ENCODE measurements at regions not wholly inside any gene's neighbourhood (a gene's known extent, or its start where the extent isn't known, plus 50 kb on each side); places are given as distances from the start of the nearest gene placed in this dataset.

DNA sequence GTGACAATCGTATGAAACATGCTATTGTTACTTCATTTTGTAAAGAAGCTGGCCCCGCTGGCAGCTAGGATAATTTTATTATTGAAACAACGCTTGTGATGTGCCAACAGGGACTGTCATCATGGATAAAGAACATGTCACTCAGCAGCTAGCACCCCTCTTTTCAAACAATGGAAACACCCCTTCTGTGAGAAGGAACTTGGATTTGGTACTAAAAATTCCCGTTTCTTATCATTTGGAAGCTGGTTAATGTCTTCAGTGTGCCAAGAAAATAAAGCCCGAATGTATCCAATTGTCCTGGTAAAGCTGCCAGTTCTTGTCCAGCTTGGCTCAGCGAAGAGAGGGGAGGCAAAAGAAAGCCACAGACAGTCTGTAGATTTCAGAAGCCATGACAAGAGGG, 186.6 kb downstream of the PHLDA1 start (continued):
- TF ChIP-seq, protein P1, sequence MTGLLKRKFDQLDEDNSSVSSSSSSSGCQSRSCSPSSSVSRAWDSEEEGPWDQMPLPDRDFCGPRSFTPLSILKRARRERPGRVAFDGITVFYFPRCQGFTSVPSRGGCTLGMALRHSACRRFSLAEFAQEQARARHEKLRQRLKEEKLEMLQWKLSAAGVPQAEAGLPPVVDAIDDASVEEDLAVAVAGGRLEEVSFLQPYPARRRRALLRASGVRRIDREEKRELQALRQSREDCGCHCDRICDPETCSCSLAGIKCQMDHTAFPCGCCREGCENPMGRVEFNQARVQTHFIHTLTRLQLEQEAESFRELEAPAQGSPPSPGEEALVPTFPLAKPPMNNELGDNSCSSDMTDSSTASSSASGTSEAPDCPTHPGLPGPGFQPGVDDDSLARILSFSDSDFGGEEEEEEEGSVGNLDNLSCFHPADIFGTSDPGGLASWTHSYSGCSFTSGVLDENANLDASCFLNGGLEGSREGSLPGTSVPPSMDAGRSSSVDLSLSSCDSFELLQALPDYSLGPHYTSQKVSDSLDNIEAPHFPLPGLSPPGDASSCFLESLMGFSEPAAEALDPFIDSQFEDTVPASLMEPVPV (CRISPR knock-in tag; IDR thresholded peaks at IDR 0.05) = no peak
- no peak for TF ChIP-seq KDM4B (CRISPR knock-in tag; IDR thresholded peaks at IDR 0.05)
- TF ChIP-seq WIZ (CRISPR knock-in tag; IDR thresholded peaks at IDR 0.05) = no peak

- in situ Hi-C loops (cut with HindIII; ENCODE audit: extremely low pct_ligation_motif_present, low pct_unique_long_range_greater_than_20kb) (no loop called here), intact Hi-C loops (cut with micrococcal nuclease; ENCODE audit: unreplicated experiment) (no loop called here)
- no peaks in the 10 kb centered on the region for H4K20me1 ChIP-seq (ENCODE audit: insufficient read depth, low read length)
- no peak overlapping the region for H3K4me2 ChIP-seq (ENCODE audit: low read depth, low read length)
- no peak for ATAC-seq
- 73% methylated on average over 10 of the region's 10 CpGs for WGBS (ENCODE audit: low lambda C conversion rate)
- no peaks in the 10 kb centered on the region for H3K27me3 ChIP-seq (ENCODE audit: control insufficient read depth in 1 of 2, insufficient read depth in 2 of 2, low read length in 2 of 2)
- no peaks in the 10 kb centered on the region for H3K79me2 ChIP-seq (ENCODE audit: insufficient read depth, low read length)
- no peaks in the 10 kb centered on the region for H3K36me3 ChIP-seq (replicated peaks in 1 of 2; ENCODE audit: control insufficient read depth in 1 of 2, insufficient read depth in 2 of 2, low read length in 2 of 2)
- peaks cover 8% of the 10 kb centered on the region for H3K9me3 ChIP-seq (ENCODE audit: low read length)
- ChIA-PET CTCF (ENCODE audit: low intra/inter-chr PET ratio, low total read pairs) (no interaction called here), POLR2A (no interaction called here)
- no peak overlapping the region for H3K9ac ChIP-seq (ENCODE audit: insufficient read depth, low read depth, low read length)
- DNase-seq (ENCODE audit: low spot score) = no peak
- TF ChIP-seq EED (CRISPR knock-in tag; IDR thresholded peaks at IDR 0.05) = no peak
- TF ChIP-seq MLLT10 (CRISPR knock-in tag; IDR thresholded peaks at IDR 0.05) = no peak
- no peak for TF ChIP-seq PHF20 (CRISPR knock-in tag; IDR thresholded peaks at IDR 0.05)
- TF ChIP-seq, protein P2, sequence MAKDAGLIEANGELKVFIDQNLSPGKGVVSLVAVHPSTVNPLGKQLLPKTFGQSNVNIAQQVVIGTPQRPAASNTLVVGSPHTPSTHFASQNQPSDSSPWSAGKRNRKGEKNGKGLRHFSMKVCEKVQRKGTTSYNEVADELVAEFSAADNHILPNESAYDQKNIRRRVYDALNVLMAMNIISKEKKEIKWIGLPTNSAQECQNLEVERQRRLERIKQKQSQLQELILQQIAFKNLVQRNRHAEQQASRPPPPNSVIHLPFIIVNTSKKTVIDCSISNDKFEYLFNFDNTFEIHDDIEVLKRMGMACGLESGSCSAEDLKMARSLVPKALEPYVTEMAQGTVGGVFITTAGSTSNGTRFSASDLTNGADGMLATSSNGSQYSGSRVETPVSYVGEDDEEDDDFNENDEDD (CRISPR knock-in tag; IDR thresholded peaks at IDR 0.05; ENCODE audit: borderline replicate concordance) = no peak
- TF ChIP-seq ZNF737 (CRISPR knock-in tag; IDR thresholded peaks at IDR 0.05; ENCODE audit: borderline replicate concordance) = no peak
- no peak for TF ChIP-seq JUNB (CRISPR knock-in tag; IDR thresholded peaks at IDR 0.05; ENCODE audit: borderline replicate concordance)
- TF ChIP-seq EP300 (IDR thresholded peaks at IDR 0.05; ENCODE audit: low read depth in 2 of 2, low read length in 2 of 2) = no peak
- TF ChIP-seq EP300 (CRISPR knock-in tag; IDR thresholded peaks at IDR 0.05; ENCODE audit: borderline replicate concordance) = no peak
- TF ChIP-seq ARNT (IDR thresholded peaks at IDR 0.05) = no peak
- no peak for TF ChIP-seq GMEB2 (CRISPR knock-in tag; IDR thresholded peaks at IDR 0.05; ENCODE audit: low read depth)
- TF ChIP-seq SIX1 (CRISPR knock-in tag; IDR thresholded peaks at IDR 0.05; ENCODE audit: borderline replicate concordance) = no peak
- TF ChIP-seq ZNF253 (CRISPR knock-in tag; IDR thresholded peaks at IDR 0.05; ENCODE audit: borderline replicate concordance) = no peak
- no peak for TF ChIP-seq ZBTB8A (CRISPR knock-in tag; IDR thresholded peaks at IDR 0.05; ENCODE audit: borderline replicate concordance, low read depth)
- no TSS peak for BruUV-seq (replicated peaks)
- no peak for FAIRE-seq
- no peak overlapping the region for H2AFZ ChIP-seq (ENCODE audit: low read length)
- no peak overlapping the region for H3K4me3 ChIP-seq (replicated peaks in 1 of 3; ENCODE audit: insufficient read depth in 1 of 3, low read depth in 2 of 3, low read length in 3 of 3)
- peaks cover 30% of the 10 kb centered on the region for H3K4me1 ChIP-seq (ENCODE audit: insufficient read depth, low read length)
- H3K27ac ChIP-seq (ENCODE audit: extremely low read length, insufficient read depth, low read length) = no peak overlapping the region
These were observed 187.4 kb downstream of the PHLDA1 start for GRCh38 chr12:75844049-75844770.
